PC-3 (cell line): ENCODE measurements at regions not wholly inside any gene's neighbourhood (a gene's known extent, or its start where the extent isn't known, plus 50 kb on each side); places are given as distances from the start of the nearest gene placed in this dataset.

ENCODE experiments used
- ATAC-seq: fragments of 200-7000 bp; cut with Tn5 transposase; 2 replicates; pipeline ENCODE4 v1.9.1; 2020; ENCODE audit warnings: mild to moderate bottlenecking, moderate library complexity
- BruUV-seq: library from RNA; stranded (reverse); fragments of 400-500 nt; replicated peaks from 2 replicates; lab custom pipeline; 2021; lab: Mats Ljungman, UMichigan
- CTCF ChIA-PET: fragments of 300-600 bp; sonication (Branson Sonifier 250); formaldehyde crosslinking; loops from one replicate; lab custom pipeline; 2022; ENCODE audit warnings: antibody characterized with exemption; lab: Charles Lee
- POLR2A ChIA-PET: fragments of 300-600 bp; sonication (Branson Sonifier 250); formaldehyde crosslinking; loops from one replicate; lab custom pipeline; 2022; ENCODE audit warnings: antibody characterized with exemption; ENCODE audit not compliant: unreplicated experiment; lab: Charles Lee
- DNase-seq: peaks from one replicate; pipeline ENCODE4 v3.0.0-alpha.2; 2015
- H2AFZ ChIP-seq: fragments of 300-600 bp; sonication (generic); 2 replicates; pipeline ENCODE4 v1.6.0; 2016; ENCODE audit warnings: antibody characterized with exemption, low read length
- H3F3A ChIP-seq: fragments of 300-600 bp; sonication (generic); one replicate; pipeline ENCODE4 v1.6.0; 2017; ENCODE audit warnings: antibody characterized with exemption, low read length, control low read depth, mild to moderate bottlenecking; ENCODE audit not compliant: unreplicated experiment
- H3K27ac ChIP-seq: fragments of 300-600 bp; sonication (generic); 2 replicates; pipeline ENCODE4 v1.5.1; 2016; ENCODE audit warnings: mild to moderate bottlenecking, low read length
- H3K27me3 ChIP-seq: fragments of 300-600 bp; sonication (generic); 2 replicates; pipeline ENCODE4 v1.6.1; 2016; ENCODE audit warnings: low read length, mixed read lengths
- H3K36me3 ChIP-seq: fragments of 300-600 bp; sonication (generic); 2 replicates; pipeline ENCODE4 v1.6.1; 2016; ENCODE audit warnings: low read depth, mixed run types, low read length, mixed read lengths
- H3K4me1 ChIP-seq: fragments of 300-600 bp; sonication (generic); 2 replicates; pipeline ENCODE4 v1.5.1; 2016; ENCODE audit warnings: low read length; ENCODE audit not compliant: insufficient read depth
- H3K4me2 ChIP-seq: fragments of 300-600 bp; sonication (generic); 2 replicates; pipeline ENCODE4 v1.6.0; 2016; ENCODE audit warnings: low read length
- H3K4me3 ChIP-seq: fragments of 300-600 bp; sonication (generic); 2 replicates; pipeline ENCODE4 v1.5.1; 2016; ENCODE audit warnings: mild to moderate bottlenecking, low read length, mixed read lengths
- H3K79me2 ChIP-seq: fragments of 300-600 bp; sonication (generic); 2 replicates; pipeline ENCODE4 v1.6.1; 2017; ENCODE audit warnings: low read length, mixed read lengths
- H3K9ac ChIP-seq: fragments of 300-600 bp; sonication (generic); 2 replicates; pipeline ENCODE4 v1.6.0; 2016; ENCODE audit warnings: mild to moderate bottlenecking, low read length
- H3K9me2 ChIP-seq: fragments of 300-600 bp; sonication (generic); replicated peaks from 2 replicates; pipeline ENCODE4 v1.6.1; 2016; ENCODE audit warnings: mixed run types, low read length, mixed read lengths
- H3K9me3 ChIP-seq: fragments of 300-600 bp; sonication (generic); 2 replicates; pipeline ENCODE4 v1.6.1; 2016; ENCODE audit warnings: low read length, mixed read lengths
- H4K20me1 ChIP-seq: fragments of 300-600 bp; sonication (generic); 2 replicates; pipeline ENCODE4 v1.6.1; 2016; ENCODE audit warnings: low read length, mixed read lengths
- EZH2 ChIP-seq: fragments of 300-600 bp; sonication (generic); IDR thresholded peaks from one replicate; pipeline ENCODE4 v1.6.1; 2017; ENCODE audit warnings: antibody characterized with exemption, mild to moderate bottlenecking, low read length; ENCODE audit not compliant: unreplicated experiment
- EZH2phosphoT487 ChIP-seq: fragments of 300-600 bp; sonication (generic); IDR thresholded peaks from 2 replicates; pipeline ENCODE4 v1.6.1; 2018; ENCODE audit warnings: mild to moderate bottlenecking, antibody characterized with exemption, low read length, borderline replicate concordance
- intact Hi-C: fragments of 100-400 bp; cut with micrococcal nuclease; formaldehyde crosslinking; loops from 2 replicates; pipeline ENCODE4 v1.9.0; 2023
- TF ChIP-seq, protein P1 (sequence below): fragments of 300-600 bp; sonication (generic); conservative IDR thresholded peaks from 2 replicates; pipeline ENCODE4 v1.5.1; 2017; ENCODE audit warnings: antibody characterized with exemption, low read depth, mild to moderate bottlenecking, low read length

GRCh38 chr3:144164352-144164751 lies 192.7 kb downstream of the DIPK2A start:
- Histone ChIP-seq H2AFZ (no peak overlapping the region), H3K4me2 (no peak overlapping the region), H3K79me2 (no peaks in the 10 kb centered on the region), H3K27me3 (no peaks in the 10 kb centered on the region), H3K4me3 (no peak overlapping the region), H3K27ac (no peak overlapping the region), H3K36me3 (no peaks in the 10 kb centered on the region), H4K20me1 (no peaks in the 10 kb centered on the region), H3K9me3 (no peaks in the 10 kb centered on the region), H3K9me2 (no peaks in the 10 kb centered on the region), H3K4me1 (peaks cover 17% of the 10 kb centered on the region), H3F3A (no peaks in the 10 kb centered on the region), H3K9ac (no peak overlapping the region)
- ATAC-seq (no peak), DNase-seq (no peak)
- ChIA-PET CTCF (no interaction called here), POLR2A (no interaction called here)
- TF ChIP-seq EZH2phosphoT487, result no peak
- TF ChIP-seq, protein P1, sequence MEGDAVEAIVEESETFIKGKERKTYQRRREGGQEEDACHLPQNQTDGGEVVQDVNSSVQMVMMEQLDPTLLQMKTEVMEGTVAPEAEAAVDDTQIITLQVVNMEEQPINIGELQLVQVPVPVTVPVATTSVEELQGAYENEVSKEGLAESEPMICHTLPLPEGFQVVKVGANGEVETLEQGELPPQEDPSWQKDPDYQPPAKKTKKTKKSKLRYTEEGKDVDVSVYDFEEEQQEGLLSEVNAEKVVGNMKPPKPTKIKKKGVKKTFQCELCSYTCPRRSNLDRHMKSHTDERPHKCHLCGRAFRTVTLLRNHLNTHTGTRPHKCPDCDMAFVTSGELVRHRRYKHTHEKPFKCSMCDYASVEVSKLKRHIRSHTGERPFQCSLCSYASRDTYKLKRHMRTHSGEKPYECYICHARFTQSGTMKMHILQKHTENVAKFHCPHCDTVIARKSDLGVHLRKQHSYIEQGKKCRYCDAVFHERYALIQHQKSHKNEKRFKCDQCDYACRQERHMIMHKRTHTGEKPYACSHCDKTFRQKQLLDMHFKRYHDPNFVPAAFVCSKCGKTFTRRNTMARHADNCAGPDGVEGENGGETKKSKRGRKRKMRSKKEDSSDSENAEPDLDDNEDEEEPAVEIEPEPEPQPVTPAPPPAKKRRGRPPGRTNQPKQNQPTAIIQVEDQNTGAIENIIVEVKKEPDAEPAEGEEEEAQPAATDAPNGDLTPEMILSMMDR, result no peak
- no peak for TF ChIP-seq EZH2
- intact Hi-C loops, result loop anchor here (5.0 kb wide), 1 partner anchor 608 kb away; no protein-coding TSS in a partner anchor
- no TSS peak for BruUV-seq

- TF ChIP-seq, protein P1, result no peak
- no peak for TF ChIP-seq EZH2phosphoT487
- TF ChIP-seq EZH2, result no peak
- H3K36me3 ChIP-seq, result no peaks in the 10 kb centered on the region
- intact Hi-C loops, result no loop called here
- H3K4me1 ChIP-seq, result peaks cover 17% of the 10 kb centered on the region
- ChIA-PET POLR2A (no interaction called here), CTCF (interaction anchor here (0.5 kb wide), 1 partner anchor 608 kb away, joined by 3 read pairs; no protein-coding TSS in a partner anchor)
- H3K27me3 ChIP-seq, result no peaks in the 10 kb centered on the region
- no peak overlapping the region for H3K9ac ChIP-seq
- no peak for DNase-seq
- H3F3A ChIP-seq, result no peaks in the 10 kb centered on the region
- ATAC-seq, result no peak
- BruUV-seq, result no TSS peak
- H3K79me2 ChIP-seq, result no peaks in the 10 kb centered on the region
- no peaks in the 10 kb centered on the region for H4K20me1 ChIP-seq
- no peaks in the 10 kb centered on the region for H3K9me2 ChIP-seq
- H3K9me3 ChIP-seq, result no peaks in the 10 kb centered on the region
- no peak overlapping the region for H3K27ac ChIP-seq
- H2AFZ ChIP-seq, result no peak overlapping the region
- no peak overlapping the region for H3K4me2 ChIP-seq
- H3K4me3 ChIP-seq, result no peak overlapping the region
Observed at GRCh38 chr3:144165482-144165881, 193.9 kb downstream of the DIPK2A start.

DNA sequence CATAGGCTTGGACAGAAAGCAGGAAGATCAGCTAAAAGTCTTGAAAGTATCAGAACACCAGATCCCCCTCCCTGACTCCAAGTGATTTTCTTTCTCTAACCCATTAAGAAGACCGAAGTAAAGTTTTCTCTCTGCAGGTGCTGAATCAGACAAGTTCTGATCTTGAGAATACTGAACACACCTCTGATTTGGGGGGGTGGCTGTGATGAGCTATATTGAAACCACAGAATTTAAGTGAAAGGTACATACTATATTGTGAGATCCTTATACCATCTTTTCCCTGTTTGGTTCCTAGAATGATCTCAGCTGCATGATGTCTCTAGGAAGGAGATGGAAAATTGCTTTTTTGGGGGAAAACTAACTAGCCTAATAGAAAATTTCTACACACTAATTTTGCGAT lies 196.0 kb downstream of the DIPK2A start:
- Histone ChIP-seq H3K4me1 (peaks cover 4% of the 10 kb centered on the region), H3F3A (no peaks in the 10 kb centered on the region), H3K27ac (no peak overlapping the region), H2AFZ (no peak overlapping the region), H3K4me2 (no peak overlapping the region), H3K27me3 (no peaks in the 10 kb centered on the region), H3K9ac (no peak overlapping the region), H3K36me3 (no peaks in the 10 kb centered on the region), H4K20me1 (no peaks in the 10 kb centered on the region), H3K79me2 (no peaks in the 10 kb centered on the region), H3K9me2 (no peaks in the 10 kb centered on the region), H3K4me3 (no peak overlapping the region), H3K9me3 (no peaks in the 10 kb centered on the region)
- DNase-seq (no peak), ATAC-seq (no peak)
- TF ChIP-seq EZH2phosphoT487 (no peak), EZH2 (no peak)
- TF ChIP-seq, protein P1, result no peak
- ChIA-PET POLR2A (no interaction called here), CTCF (no interaction called here)
- intact Hi-C loops, result no loop called here
- BruUV-seq, result no TSS peak
